NCI-H146 treated with DMSO at 0.1 percent for 48 hours (cell line): ENCODE measurements at regions not wholly inside any gene's neighbourhood (a gene's known extent, or its start where the extent isn't known, plus 50 kb on each side); places are given as distances from the start of the nearest gene placed in this dataset.
"Not testable (repeated sequence)": the region's sequence is repeated elsewhere in the genome, so short reads cannot be mapped to it uniquely, and the experiment has no call there.

Experiments used
- DNase-seq: peaks from one replicate; lab custom pipeline; 2025; ENCODE audit not compliant: unreplicated experiment; lab: John Stamatoyannopoulos, UW

GRCh38 chr2:183892315-183892941, 705.9 kb upstream of the ZNF804A start:
- no peak for DNase-seq

DNA sequence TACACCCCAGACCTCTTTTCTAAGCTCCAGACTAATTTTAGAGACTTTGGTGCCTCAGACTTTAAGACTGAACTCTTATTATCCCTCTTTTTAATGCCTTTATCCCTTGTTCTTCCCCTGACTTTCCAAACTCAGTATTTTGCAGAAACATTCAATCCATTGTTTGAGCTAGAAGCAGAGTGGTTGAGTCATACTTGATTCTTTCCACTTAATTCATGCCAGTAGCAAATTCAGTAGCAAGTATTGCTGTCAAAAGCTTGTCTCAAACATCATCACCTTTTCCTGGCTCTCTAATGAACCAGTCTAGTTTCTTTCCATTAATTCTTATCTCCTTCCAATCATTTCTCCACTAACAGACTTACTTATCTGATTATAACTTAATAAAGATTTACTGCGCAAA, 699.7 kb upstream of the ZNF804A start:
- no peak for DNase-seq

- DNase-seq: no peak
Observed at GRCh38 chr2:183901931-183902330, 696.4 kb upstream of the ZNF804A start.

DNA sequence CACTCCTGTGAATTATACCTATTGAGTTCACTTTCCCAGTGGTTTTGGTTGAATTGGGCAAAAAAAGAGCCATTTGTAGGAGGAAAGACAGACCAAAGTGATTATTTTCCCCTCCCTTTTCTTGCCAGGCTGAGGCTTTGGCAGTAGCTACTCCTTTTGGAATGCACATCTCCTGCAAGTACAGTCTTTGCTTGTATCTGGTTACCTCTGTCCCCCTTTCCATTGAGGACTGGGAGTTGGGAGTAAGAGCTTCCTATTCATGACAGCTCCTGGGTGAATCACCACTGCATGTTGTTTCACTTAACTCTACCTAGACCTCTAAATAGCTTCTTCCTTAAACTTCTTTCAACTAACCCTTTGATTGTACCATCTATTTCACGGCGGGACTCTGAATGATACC, 695.3 kb upstream of the ZNF804A start:
- DNase-seq: no peak

GRCh38 chr2:183916041-183916440, 682.3 kb upstream of the ZNF804A start:
- not testable (repeated sequence) for DNase-seq

GRCh38 chr2:183919167-183919566, 679.2 kb upstream of the ZNF804A start:
- DNase-seq: no peak

DNA sequence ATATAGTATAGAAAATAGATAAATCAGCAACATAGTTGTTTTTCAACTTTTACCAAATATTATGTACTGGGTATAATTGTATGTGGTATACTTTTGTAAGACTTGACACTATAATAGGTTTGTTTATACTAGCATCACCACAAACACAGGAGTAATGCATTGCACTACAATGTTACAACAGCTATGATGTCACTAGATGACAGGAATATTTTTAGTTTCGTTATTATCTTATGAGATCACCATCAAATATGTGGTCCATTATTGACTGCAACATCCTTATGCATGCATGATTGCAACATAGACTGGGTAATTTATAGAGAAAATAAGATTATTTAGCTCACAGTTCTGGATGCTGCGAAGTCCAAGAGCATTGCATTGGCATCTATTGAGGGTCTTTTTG, 678.4 kb upstream of the ZNF804A start:
- DNase-seq: no peak

GRCh38 chr2:183925281-183925680, 673.0 kb upstream of the ZNF804A start:
- no peak for DNase-seq

DNA sequence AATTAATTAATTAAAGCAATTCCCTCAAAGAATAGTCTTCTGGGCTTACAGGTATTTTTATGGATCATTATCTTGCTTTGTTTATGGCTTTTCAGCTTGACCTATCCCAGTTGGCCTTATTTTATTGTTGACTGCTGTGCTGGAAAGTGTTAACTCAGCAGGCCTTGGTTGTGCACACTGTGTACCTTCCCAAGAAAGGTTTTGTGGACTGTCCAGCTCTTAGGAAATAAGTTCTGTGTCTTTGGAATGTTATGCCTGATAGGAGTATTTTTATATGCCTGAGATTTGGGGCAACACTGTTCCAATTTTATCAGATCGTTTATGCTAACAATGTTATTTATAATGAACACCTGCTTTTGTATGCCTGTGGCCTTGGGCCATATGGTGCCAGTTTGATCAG, 671.9 kb upstream of the ZNF804A start:
- no peak for DNase-seq

- no peak for DNase-seq
Observed at GRCh38 chr2:183927406-183928325, 670.7 kb upstream of the ZNF804A start.

GRCh38 chr2:183935005-183935404, 663.3 kb upstream of the ZNF804A start:
- DNase-seq: no peak

- no peak for DNase-seq
Observed at GRCh38 chr2:183937220-183937619, 661.1 kb upstream of the ZNF804A start.

GRCh38 chr2:183946193-183946592, 652.1 kb upstream of the ZNF804A start:
- no peak for DNase-seq

DNA sequence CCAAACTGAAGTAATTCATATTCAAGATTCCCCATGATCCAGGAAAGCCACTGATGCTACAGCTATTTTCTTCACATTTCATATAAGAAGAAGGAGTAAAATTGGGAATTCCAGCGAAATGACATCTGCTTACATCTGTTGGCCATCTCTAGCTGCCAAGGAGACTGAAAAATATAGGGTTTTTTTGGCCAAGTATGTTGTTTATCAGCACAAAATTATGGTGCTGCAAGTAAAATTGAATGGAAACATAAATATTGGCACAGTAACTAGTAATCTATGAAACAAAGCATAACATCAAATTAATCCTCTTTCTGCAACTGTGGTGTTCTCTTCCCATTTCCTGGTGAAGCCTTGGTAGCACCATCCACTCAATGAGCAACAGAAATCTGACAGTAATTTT, 649.5 kb upstream of the ZNF804A start:
- no peak for DNase-seq

GRCh38 chr2:183950673-183951072, 647.7 kb upstream of the ZNF804A start:
- no peak for DNase-seq

- DNase-seq: no peak
Observed at GRCh38 chr2:183951630-183952029, 646.7 kb upstream of the ZNF804A start.

DNA sequence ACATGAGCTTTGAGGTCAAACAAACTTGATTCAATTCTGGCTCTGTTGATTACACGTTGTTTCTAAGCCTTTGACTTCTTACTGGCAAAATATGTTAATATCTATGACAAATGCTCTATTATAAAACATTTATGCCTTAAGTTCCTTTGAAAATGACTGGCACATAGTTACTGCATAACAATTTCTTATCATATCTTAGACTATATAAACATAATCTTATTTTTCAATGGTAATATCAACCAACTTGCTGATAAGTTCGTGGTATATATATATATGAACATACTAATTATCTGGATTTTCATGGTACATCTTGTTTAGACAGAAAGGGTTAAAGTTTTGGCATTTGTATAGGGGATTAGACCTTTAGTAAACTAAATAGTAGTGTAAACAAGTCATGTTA, 645.6 kb upstream of the ZNF804A start:
- no peak for DNase-seq

- DNase-seq: no peak
Observed at GRCh38 chr2:183963609-183964008, 634.7 kb upstream of the ZNF804A start.

- DNase-seq: no peak
Observed at GRCh38 chr2:183964565-183964964, 633.8 kb upstream of the ZNF804A start.

GRCh38 chr2:183967756-183968155, 630.6 kb upstream of the ZNF804A start:
- DNase-seq: no peak

DNA sequence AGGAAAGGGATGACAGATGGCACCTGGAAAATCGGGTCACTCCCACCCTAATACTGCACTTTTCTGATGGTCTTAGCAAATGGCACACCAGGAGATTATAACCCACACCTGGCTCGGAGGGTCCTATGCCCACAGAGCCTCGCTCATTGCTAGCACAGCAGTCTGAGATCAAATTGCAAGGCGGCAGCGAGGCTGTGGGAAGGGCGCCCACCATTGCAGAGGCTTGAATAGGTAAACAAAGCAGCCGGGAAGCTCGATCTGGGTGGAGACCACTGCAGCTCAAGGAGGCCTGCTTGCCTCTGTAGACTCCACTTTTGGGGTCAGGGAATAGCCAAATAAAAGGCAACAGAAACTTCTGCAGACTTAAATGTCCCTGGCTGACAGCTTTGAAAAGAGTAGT, 622.7 kb upstream of the ZNF804A start:
- not testable (repeated sequence) for DNase-seq

GRCh38 chr2:183984871-183985270, 613.5 kb upstream of the ZNF804A start:
- no peak for DNase-seq
